ENCODE measurements at regions not wholly inside any gene's neighbourhood (a gene's known extent, or its start where the extent isn't known, plus 50 kb on each side); places are given as distances from the start of the nearest gene placed in this dataset.

GRCh38 chr6:144364208-144364720, 79.1 kb downstream of the UTRN start:
- Histone ChIP-seq H2BK20ac (ENCODE audit: low read length) (no peak overlapping the region), H3K4ac (replicated peaks; ENCODE audit: insufficient read length, low read depth, low read length) (no peak overlapping the region), H3K79me2 (ENCODE audit: control insufficient read depth in 1 of 2, insufficient read depth in 2 of 2, low read length in 2 of 2) (peaks cover 0 to 49% of the 10 kb centered on the region in 2 experiments; a peak in 2 of 4 replicates), H2AFZ (ENCODE audit: low read length) (no peak overlapping the region), H2BK15ac (ENCODE audit: low read length) (no peak overlapping the region), H3K23ac (ENCODE audit: insufficient read length) (no peak overlapping the region), H3K27ac (ENCODE audit: low read depth, low read length) (no peak overlapping the region), H2BK5ac (ENCODE audit: low read depth, low read length) (no peak overlapping the region), H3K27me3 (replicated peaks in 1 of 4; ENCODE audit: control insufficient read depth in 3 of 4, extremely low read depth in 1 of 4, insufficient read depth in 3 of 4, low read length in 3 of 4) (no peaks in the 10 kb centered on the region), H4K8ac (ENCODE audit: extremely low read depth, insufficient read depth, low read length) (no peak overlapping the region), H3K4me3 (ENCODE audit: extremely low read depth in 1 of 4, insufficient read depth in 2 of 4, low read depth in 3 of 4, low read length in 4 of 4) (no peak overlapping the region), H3K56ac (replicated peaks; ENCODE audit: insufficient read length, low read depth, low read length) (no peak overlapping the region), H3K23me2 (ENCODE audit: low read depth, low read length) (no peaks in the 10 kb centered on the region), H3K36me3 (ENCODE audit: control insufficient read depth in 2 of 4, insufficient read depth in 4 of 4, low read length in 3 of 4) (no peaks in the 10 kb centered on the region), H3K14ac (ENCODE audit: insufficient read length) (no peak overlapping the region), H2BK12ac (ENCODE audit: low read depth, low read length) (no peak overlapping the region), H3K79me1 (ENCODE audit: low read depth, low read length) (no peaks in the 10 kb centered on the region), H2AK5ac (ENCODE audit: low read depth, low read length) (no peak overlapping the region), H4K20me1 (replicated peaks in 1 of 2; ENCODE audit: control insufficient read depth in 1 of 2, insufficient read depth in 2 of 2, low read length in 2 of 2) (no peaks in the 10 kb centered on the region), H3K9ac (replicated peaks in 1 of 4; ENCODE audit: extremely low read depth in 1 of 4, low read depth in 3 of 4, low read length in 3 of 4) (no peak overlapping the region), H3K9me3 (ENCODE audit: insufficient read depth in 2 of 2, low read depth in 1 of 2, low read length in 1 of 2) (no peaks in the 10 kb centered on the region), H3K4me1 (replicated peaks in 1 of 4; ENCODE audit: control insufficient read depth in 3 of 4, insufficient read depth in 4 of 4, low read length in 3 of 4) (peaks cover 0 to 13% (median 2%) of the 10 kb centered on the region in 4 experiments; a peak in 2 of 7 replicates), H3K4me2 (ENCODE audit: insufficient read depth in 1 of 2, low read depth in 2 of 2, low read length in 2 of 2) (no peak overlapping the region), H3K18ac (ENCODE audit: extremely low read depth, low read length) (no peak overlapping the region), H4K91ac (replicated peaks; ENCODE audit: insufficient read length, low read length) (no peak overlapping the region), H4K5ac (ENCODE audit: insufficient read length, low read depth, low read length) (no peak overlapping the region), H2BK120ac (replicated peaks; ENCODE audit: low read depth, low read length) (no peak overlapping the region)
- ChIA-PET POLR2A (ENCODE audit: partially characterized antibody) (interaction anchor here (0.6 kb wide), 1 partner anchor 118 kb away, joined by 3 read pairs; no protein-coding TSS in a partner anchor), CTCF (ENCODE audit: partially characterized antibody) (interaction anchor here (1.0 to 1.3 kb wide), 3 partner anchors 15 to 17 kb away, joined by 3 to 4 read pairs (median 3); no protein-coding TSS in a partner anchor)
- WGBS, 2 experiments (ENCODE audit: extremely low coverage in 1 of 2, insufficient coverage in 1 of 2, insufficient read length in 1 of 2, insufficient replicate concordance in 2 of 2, low coverage in 1 of 2, low lambda C conversion rate in 2 of 2, missing lambda C conversion rate in 1 of 2) = 94% methylated on average over 7 of the region's 7 CpGs; no CpG with 5 or more reads in 1 of the 2 experiments
- TF ChIP-seq FOSL1 (IDR thresholded peaks at IDR 0.05; ENCODE audit: insufficient read depth, low read depth, low read length) (no peak), SRF (IDR thresholded peaks at IDR 0.05; ENCODE audit: low read depth, low read length) (no peak), SIX5 (IDR thresholded peaks at IDR 0.05; ENCODE audit: low read depth, low read length) (no peak), EGR1 (IDR thresholded peaks at IDR 0.05; ENCODE audit: borderline replicate concordance, low read depth, low read length) (no peak), EP300 (IDR thresholded peaks at IDR 0.05; ENCODE audit: borderline replicate concordance in 1 of 2, low read depth in 2 of 2, low read length in 2 of 2) (no peak)
- FAIRE-seq = no peak
- no peak for DNase-seq (ENCODE audit: low read depth in 1 of 2, low spot score in 2 of 2)

Data from H1 (cell line).